Heart right ventricle (tissue), 16 donors: ENCODE measurements at regions not wholly inside any gene's neighbourhood (a gene's known extent, or its start where the extent isn't known, plus 50 kb on each side); places are given as distances from the start of the nearest gene placed in this dataset.

ENCODE experiments used
- ATAC-seq, 8 donors: fragments of 200-7000 bp; cut with Tn5 transposase; one replicate each; pipeline ENCODE4 v1.9.1; 2020; ENCODE audit warnings: mild to moderate bottlenecking in 8 of 8, moderate library complexity in 8 of 8, moderate number of reproducible peaks in 1 of 8
- DNase-seq, 2 donors: peaks; one replicate each; pipeline ENCODE4 v3.0.0-alpha.2; 2020
- H3K27ac ChIP-seq, 10 donors: fragments of 200-600 bp; sonication (generic) in 2 of 10; one replicate each; pipeline versions ENCODE4 v1.5.0 to v1.8.0; 2020 to 2022; ENCODE audit warnings: mild to moderate bottlenecking in 3 of 10
- H3K27me3 ChIP-seq, 7 donors: fragments of 200-600 bp; one replicate each; pipeline ENCODE4 v1.8.0; 2021 to 2022; ENCODE audit warnings: mild to moderate bottlenecking in 2 of 7
- H3K36me3 ChIP-seq, 9 donors: fragments of 200-600 bp; sonication (generic) in 1 of 9; one replicate each; pipeline versions ENCODE4 v1.5.0 to v1.8.0; 2020 to 2022; ENCODE audit warnings: mild to moderate bottlenecking in 2 of 9
- H3K4me1 ChIP-seq, 9 donors: fragments of 200-600 bp; sonication (generic) in 1 of 9; one replicate each; pipeline versions ENCODE4 v1.5.0 to v1.8.0; 2020 to 2022; ENCODE audit warnings: mild to moderate bottlenecking in 4 of 9
- H3K4me3 ChIP-seq, 10 donors: fragments of 200-600 bp; sonication (generic) in 2 of 10; one replicate each; pipeline versions ENCODE4 v1.5.0 to v1.8.0; 2020 to 2022; ENCODE audit warnings: mild to moderate bottlenecking in 7 of 10, moderate library complexity in 2 of 10
- H3K9me3 ChIP-seq, 11 donors: fragments of 200-600 bp in 10 of 11; sonication (generic) in 2 of 11; one replicate each; pipeline versions ENCODE4 v1.5.0 to v1.8.0; 2013 to 2022; ENCODE audit warnings: mild to moderate bottlenecking in 2 of 11, control low read depth in 1 of 11, moderate library complexity in 1 of 11
- CTCF ChIP-seq, 9 donors: fragments of 200-600 bp; sonication (generic) in 2 of 9; IDR thresholded peaks; one replicate each; pipeline versions ENCODE4 v1.5.0 to v1.8.0; 2021 to 2022; ENCODE audit warnings: antibody characterized with exemption in 9 of 9, mild to moderate bottlenecking in 5 of 9, moderate library complexity in 1 of 9
- WGBS, 2 donors: extraction: QIAGEN DNeasy Blood & Tissue Kit; methylation state at CpG; one replicate each; pipeline ENCODE4 v1.1.7; 2013; ENCODE audit warnings: inconsistent platforms in 1 of 2; 5-methylcytosine and 5-hydroxymethylcytosine counted together
- intact Hi-C, 10 donors: fragments of 100-400 bp; cut with DNase I; formaldehyde crosslinking; loops; one replicate each; pipeline versions ENCODE4 v1.11.1 to v1.14.2; 2022
- donor health status: Arrhythmogenic right ventricular cardiomyopathy.
- donor health status: ischemic (EF 13 %, LVEDD 7.1; RV severe dilation, severe dysfunction).
- donor health status: healthy with polysubstance abuse.
- donor health status: DM: no; HTN: yes; CAD: no.
- donor health status: DM: no; HTN: no; CAD: no.
- donor health status: ischemic (EF 25% LVEDD 6.9; RV normal size, moderate dysfunction).
- donor health status: ischemic (EF 25% LVEDD 5.7; RV mildly dilated, moderate dysfunction).
- donor health status: healthy.
- donor health status: DM: yes; HTN: yes; CAD: no.
- donor health status: Ischemic cardiomyopathy.
- donor health status: ischemic (EF 35%, LVEDD 5.7; RV mildly dilated, moderate dysfunction).
- donor health status: nonischemic (EF 11% LVEDD 7.7; RV severe dilation, severe dysfunction).
- donor health status: DM: yes; HTN: yes; CAD: no.
- donor health status: PGD.
- donor health status: ischemic (EF 29% LVEDD 5.4; RV normal size, mild dysfunction).
- donor health status: nonischemic (EF 23%, LVEDD 6.1; RV moderate dilation, normal function).

- no peak for TF ChIP-seq CTCF (IDR thresholded peaks at IDR 0.05)
- WGBS, 2 donors: 94 to 95% methylated on average over 6 of the region's 6 CpGs
- intact Hi-C loops: no loop called here
Observed at GRCh38 chr2:203600286-203600685, 65.2 kb upstream of the RAPH1 start.

GRCh38 chr2:203603456-203604389 is 68.6 kb upstream of the RAPH1 start:
- H3K27ac ChIP-seq: no peak overlapping the region
- H3K36me3 ChIP-seq: no peaks in the 10 kb centered on the region
- 48 to 55% methylated on average over 10 of the region's 10 CpGs for WGBS, 2 donors
- intact Hi-C loops: no loop called here
- H3K27me3 ChIP-seq: no peaks in the 10 kb centered on the region
- peak in 4 of 8 donors; percentile 44 to 47 (median 44) for ATAC-seq
- H3K9me3 ChIP-seq: no peaks in the 10 kb centered on the region
- no peak overlapping the region for H3K4me3 ChIP-seq
- no peak for DNase-seq
- H3K4me1 ChIP-seq: peaks cover 0 to 27% (median 6%) of the 10 kb centered on the region in 9 donors
- TF ChIP-seq CTCF (IDR thresholded peaks at IDR 0.05): no peak

More at GRCh38 chr2:203600286-203600685, 65.2 kb upstream of the RAPH1 start:
- Histone ChIP-seq H3K9me3 (no peaks in the 10 kb centered on the region), H3K27me3 (no peaks in the 10 kb centered on the region), H3K4me1 (peaks cover 0 to 20% (median 6%) of the 10 kb centered on the region in 9 donors), H3K4me3 (no peak overlapping the region), H3K27ac (no peak overlapping the region), H3K36me3 (no peaks in the 10 kb centered on the region)
- DNase-seq (no peak), ATAC-seq (no peak)

- TF ChIP-seq CTCF (IDR thresholded peaks at IDR 0.05): no peak
- peaks cover 0 to 27% (median 6%) of the 10 kb centered on the region in 9 donors for H3K4me1 ChIP-seq
- intact Hi-C loops: no loop called here
- no peak overlapping the region for H3K27ac ChIP-seq
- no peak overlapping the region for H3K4me3 ChIP-seq
- no peak for DNase-seq
- H3K9me3 ChIP-seq: no peaks in the 10 kb centered on the region
- 40 to 61% methylated on average over 1 of the region's 1 CpG for WGBS, 2 donors
- no peaks in the 10 kb centered on the region for H3K27me3 ChIP-seq
- no peaks in the 10 kb centered on the region for H3K36me3 ChIP-seq
- ATAC-seq: peak in 3 of 8 donors; percentile 25 to 56 (median 33)
Observed at GRCh38 chr2:203605302-203605701, 70.2 kb upstream of the RAPH1 start.

GRCh38 chr2:203606051-203606450 is 71.0 kb upstream of the RAPH1 start:
- Histone ChIP-seq H3K4me1 (peaks cover 0 to 27% (median 6%) of the 10 kb centered on the region in 9 donors), H3K4me3 (no peak overlapping the region), H3K36me3 (no peaks in the 10 kb centered on the region), H3K27me3 (no peaks in the 10 kb centered on the region), H3K27ac (no peak overlapping the region), H3K9me3 (no peaks in the 10 kb centered on the region)
- ATAC-seq: no peak
- intact Hi-C loops: no loop called here
- DNase-seq: no peak
- TF ChIP-seq CTCF (IDR thresholded peaks at IDR 0.05): no peak
- 93 to 95% methylated on average over 3 of the region's 3 CpGs for WGBS, 2 donors
